SH-SY5Y (cell line): ENCODE measurements at regions not wholly inside any gene's neighbourhood (a gene's known extent, or its start where the extent isn't known, plus 50 kb on each side); places are given as distances from the start of the nearest gene placed in this dataset.

Experiments
- GATA2 ChIP-seq: IDR thresholded peaks from 2 replicates; pipeline ENCODE4 v1.6.1; 2011; ENCODE audit warnings: mild to moderate bottlenecking, low read depth, low read length
- GATA3 ChIP-seq: IDR thresholded peaks from 2 replicates; pipeline ENCODE4 v1.6.1; 2011; ENCODE audit warnings: low read depth, mild to moderate bottlenecking, low read length, moderate library complexity

- TF ChIP-seq GATA2, result no peak
- no peak for TF ChIP-seq GATA3
Observed at GRCh38 chr9:105968811-105969466, 274.6 kb downstream of the TMEM38B start.

GRCh38 chr9:105969636-105970035 is 275.3 kb downstream of the TMEM38B start:
- TF ChIP-seq GATA3 (no peak), GATA2 (no peak; the same call in 1 of the 2 replicates)

- no peak for TF ChIP-seq GATA2
- no peak for TF ChIP-seq GATA3
Observed at GRCh38 chr9:105971986-105972385, 277.6 kb downstream of the TMEM38B start.

GRCh38 chr9:105972466-105973204 is 278.3 kb downstream of the TMEM38B start:
- TF ChIP-seq GATA2 (no peak), GATA3 (no peak)

- TF ChIP-seq GATA3 (no peak), GATA2 (no peak)
Observed at GRCh38 chr9:105973951-105974351, 279.6 kb downstream of the TMEM38B start.

GRCh38 chr9:105975886-105976645 is 281.7 kb downstream of the TMEM38B start:
- TF ChIP-seq GATA2 (peak; percentile 59), GATA3 (no peak)

- TF ChIP-seq GATA2 (no peak), GATA3 (no peak)
Observed at GRCh38 chr9:105978336-105978735, 284.0 kb downstream of the TMEM38B start.

- TF ChIP-seq GATA3 (no peak), GATA2 (peak; percentile 50; the same call in 1 of the 2 replicates)
Observed at GRCh38 chr9:105978826-105979225, 284.5 kb downstream of the TMEM38B start.

- TF ChIP-seq GATA3, result peak; percentile 90
- peak; percentile 89 for TF ChIP-seq GATA2
Observed at GRCh38 chr9:105979290-105979689, 284.9 kb downstream of the TMEM38B start.

GRCh38 chr9:105984714-105985113 is 290.4 kb downstream of the TMEM38B start:
- TF ChIP-seq GATA3, result no peak
- TF ChIP-seq GATA2, result no peak

- TF ChIP-seq GATA2 (no peak), GATA3 (no peak)
Observed at GRCh38 chr9:105993116-105993854, 298.9 kb downstream of the TMEM38B start.

GRCh38 chr9:105993921-105994715 is 299.8 kb downstream of the TMEM38B start:
- TF ChIP-seq GATA3 (no peak), GATA2 (no peak)

- no peak for TF ChIP-seq GATA3
- no peak for TF ChIP-seq GATA2
Observed at GRCh38 chr9:105994970-105995369, 300.6 kb downstream of the TMEM38B start.
